Chondrocyte (in vitro differentiated cells): ENCODE measurements at regions not wholly inside any gene's neighbourhood (a gene's known extent, or its start where the extent isn't known, plus 50 kb on each side); places are given as distances from the start of the nearest gene placed in this dataset.

Experiments
- DNase-seq: peaks from one replicate; pipeline ENCODE4 v3.0.0; 2021; ENCODE audit warnings: mixed read lengths, low spot score
- H3K27ac Mint-ChIP-seq: one replicate; pipeline ENCODE4 v1.8.0; 2021; ENCODE audit warnings: mild to moderate bottlenecking, moderate library complexity, mixed read lengths; ENCODE audit not compliant: unreplicated experiment
- H3K27me3 Mint-ChIP-seq: 2 replicates; pipeline ENCODE4 v1.8.0; 2021; ENCODE audit warnings: low read depth, mixed read lengths
- H3K36me3 Mint-ChIP-seq: 2 replicates; pipeline ENCODE4 v1.8.0; 2021; ENCODE audit warnings: low read depth, mixed read lengths
- H3K4me1 Mint-ChIP-seq: 2 replicates; pipeline ENCODE4 v1.8.0; 2021; ENCODE audit warnings: low read depth, mild to moderate bottlenecking, mixed read lengths
- H3K4me3 Mint-ChIP-seq: one replicate; pipeline ENCODE4 v1.8.0; 2021; ENCODE audit warnings: mild to moderate bottlenecking, moderate library complexity, mixed read lengths; ENCODE audit not compliant: unreplicated experiment
- H3K9me3 Mint-ChIP-seq: 2 replicates; pipeline ENCODE4 v1.8.0; 2021; ENCODE audit warnings: low read depth, mixed read lengths
- CTCF ChIP-seq: fragments of 200-600 bp; sonication (generic); IDR thresholded peaks from 2 replicates; pipeline ENCODE4 v1.5.0; 2021; ENCODE audit warnings: antibody characterized with exemption, mild to moderate bottlenecking, moderate library complexity

GRCh38 chr13:80973721-80974120, 632.8 kb upstream of the SPRY2 start:
- TF ChIP-seq CTCF: no peak
- H3K36me3 Mint-ChIP-seq: no peaks in the 10 kb centered on the region
- H3K9me3 Mint-ChIP-seq: peaks cover 6% of the 10 kb centered on the region
- no peaks in the 10 kb centered on the region for H3K27me3 Mint-ChIP-seq
- H3K27ac Mint-ChIP-seq: no peak overlapping the region
- H3K4me1 Mint-ChIP-seq: no peaks in the 10 kb centered on the region
- H3K4me3 Mint-ChIP-seq: no peak overlapping the region
- DNase-seq: no peak

- TF ChIP-seq CTCF: no peak
- Mint-ChIP-seq H3K4me1 (no peaks in the 10 kb centered on the region), H3K36me3 (no peaks in the 10 kb centered on the region), H3K27me3 (no peaks in the 10 kb centered on the region), H3K4me3 (no peak overlapping the region), H3K27ac (no peak overlapping the region), H3K9me3 (peaks cover 6% of the 10 kb centered on the region)
- DNase-seq: no peak
These were observed 632.0 kb upstream of the SPRY2 start for GRCh38 chr13:80972857-80973478.

- Mint-ChIP-seq H3K36me3 (no peaks in the 10 kb centered on the region), H3K27me3 (no peaks in the 10 kb centered on the region), H3K27ac (no peak overlapping the region), H3K4me3 (no peak overlapping the region), H3K9me3 (peaks cover 3% of the 10 kb centered on the region), H3K4me1 (peaks cover 8% of the 10 kb centered on the region)
- no peak for TF ChIP-seq CTCF
- DNase-seq: no peak
These were observed 624.2 kb upstream of the SPRY2 start for GRCh38 chr13:80965097-80965496.

- DNase-seq: no peak
- Mint-ChIP-seq H3K4me3 (no peak overlapping the region), H3K27ac (no peak overlapping the region), H3K4me1 (peaks cover 8% of the 10 kb centered on the region), H3K27me3 (no peaks in the 10 kb centered on the region), H3K36me3 (no peaks in the 10 kb centered on the region), H3K9me3 (peaks cover 3% of the 10 kb centered on the region)
- TF ChIP-seq CTCF: peak; percentile 49
These were observed 621.9 kb upstream of the SPRY2 start for GRCh38 chr13:80962855-80963254.

DNA sequence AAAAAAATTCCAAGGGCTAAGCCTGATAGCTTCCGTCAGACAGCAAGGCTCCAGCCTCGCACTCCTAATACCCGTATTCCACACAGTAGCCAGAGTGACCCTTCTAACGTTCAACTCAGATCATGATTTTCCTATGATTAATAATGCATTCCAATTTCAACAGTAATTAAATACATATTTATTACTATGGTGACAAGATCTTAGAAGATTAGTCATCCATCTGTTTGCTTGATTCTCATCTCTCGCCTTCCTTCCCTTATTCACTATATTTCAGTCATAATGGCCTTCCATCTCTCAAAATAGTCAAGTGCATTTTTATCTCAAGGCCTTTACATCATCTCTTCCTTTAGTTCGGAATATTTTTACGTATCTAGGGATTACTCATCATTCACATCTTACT, 621.2 kb upstream of the SPRY2 start:
- H3K4me3 Mint-ChIP-seq: no peak overlapping the region
- H3K36me3 Mint-ChIP-seq: no peaks in the 10 kb centered on the region
- TF ChIP-seq CTCF: no peak
- H3K27ac Mint-ChIP-seq: no peak overlapping the region
- no peaks in the 10 kb centered on the region for H3K27me3 Mint-ChIP-seq
- peaks cover 3% of the 10 kb centered on the region for H3K9me3 Mint-ChIP-seq
- H3K4me1 Mint-ChIP-seq: peaks cover 8% of the 10 kb centered on the region
- no peak for DNase-seq
